Activated CD4-positive, alpha-beta T cell treated with anti-CD3 and anti-CD28 coated beads, Interleukin-2, amount 10 ng/mL, durations not matched to agents 24 days and 14 days (primary cell): ENCODE measurements at regions not wholly inside any gene's neighbourhood (a gene's known extent, or its start where the extent isn't known, plus 50 kb on each side); places are given as distances from the start of the nearest gene placed in this dataset.

Experiments used
- DNase-seq: peaks from one replicate; pipeline ENCODE4 v3.0.0; 2022
- H3K27ac Mint-ChIP-seq: one replicate; pipeline ENCODE4 v1.8.0; 2022; ENCODE audit warnings: mild to moderate bottlenecking, mixed read lengths
- H3K27me3 Mint-ChIP-seq: one replicate; pipeline ENCODE4 v1.8.0; 2022; ENCODE audit warnings: mixed read lengths
- H3K36me3 Mint-ChIP-seq: one replicate; pipeline ENCODE4 v1.8.0; 2022; ENCODE audit warnings: low read depth, mild to moderate bottlenecking, mixed read lengths
- H3K4me1 Mint-ChIP-seq: one replicate; pipeline ENCODE4 v1.8.0; 2021; ENCODE audit warnings: mixed read lengths
- H3K4me3 Mint-ChIP-seq: one replicate; pipeline ENCODE4 v1.8.0; 2022; ENCODE audit warnings: mild to moderate bottlenecking, moderate library complexity, mixed read lengths
- H3K9me3 Mint-ChIP-seq: one replicate; pipeline ENCODE4 v1.8.0; 2021; ENCODE audit warnings: mixed read lengths
- intact Hi-C: fragments of 100-400 bp; cut with micrococcal nuclease; formaldehyde crosslinking; loops from one replicate; pipeline ENCODE4 v1.15.1; 2023

- Mint-ChIP-seq H3K4me1 (no peaks in the 10 kb centered on the region), H3K4me3 (no peak overlapping the region), H3K9me3 (no peaks in the 10 kb centered on the region), H3K27ac (no peak overlapping the region), H3K27me3 (no peaks in the 10 kb centered on the region), H3K36me3 (no peaks in the 10 kb centered on the region)
- intact Hi-C loops: no loop called here
- DNase-seq: no peak
Observed at GRCh38 chr1:5473268-5473667, 519.0 kb downstream of the NPHP4 start.

GRCh38 chr1:5466487-5466886 lies 525.7 kb downstream of the NPHP4 start:
- no peak for DNase-seq
- intact Hi-C loops: no loop called here
- no peak overlapping the region for H3K27ac Mint-ChIP-seq
- H3K4me1 Mint-ChIP-seq: peaks cover 6% of the 10 kb centered on the region
- no peaks in the 10 kb centered on the region for H3K27me3 Mint-ChIP-seq
- H3K36me3 Mint-ChIP-seq: no peaks in the 10 kb centered on the region
- no peak overlapping the region for H3K4me3 Mint-ChIP-seq
- peaks cover 3% of the 10 kb centered on the region for H3K9me3 Mint-ChIP-seq

GRCh38 chr1:5465281-5465711 lies 526.9 kb downstream of the NPHP4 start:
- Mint-ChIP-seq H3K36me3 (no peaks in the 10 kb centered on the region), H3K4me1 (peaks cover 6% of the 10 kb centered on the region), H3K27ac (no peak overlapping the region), H3K9me3 (peaks cover 3% of the 10 kb centered on the region), H3K27me3 (no peaks in the 10 kb centered on the region), H3K4me3 (no peak overlapping the region)
- DNase-seq: no peak
- intact Hi-C loops: no loop called here

- Mint-ChIP-seq H3K27ac (no peak overlapping the region), H3K36me3 (no peaks in the 10 kb centered on the region), H3K27me3 (no peaks in the 10 kb centered on the region), H3K4me1 (peaks cover 6% of the 10 kb centered on the region), H3K9me3 (peaks cover 3% of the 10 kb centered on the region), H3K4me3 (no peak overlapping the region)
- no peak for DNase-seq
- intact Hi-C loops: no loop called here
Observed at GRCh38 chr1:5464366-5464765, 527.9 kb downstream of the NPHP4 start.

GRCh38 chr1:5460974-5461373 lies 531.3 kb downstream of the NPHP4 start:
- Mint-ChIP-seq H3K36me3 (no peaks in the 10 kb centered on the region), H3K27me3 (peaks cover 1% of the 10 kb centered on the region), H3K9me3 (no peaks in the 10 kb centered on the region), H3K4me1 (no peaks in the 10 kb centered on the region), H3K27ac (no peak overlapping the region), H3K4me3 (no peak overlapping the region)
- intact Hi-C loops: no loop called here
- DNase-seq: no peak

GRCh38 chr1:5459839-5460610 lies 532.2 kb downstream of the NPHP4 start:
- no peak overlapping the region for H3K4me3 Mint-ChIP-seq
- H3K9me3 Mint-ChIP-seq: no peaks in the 10 kb centered on the region
- no peak overlapping the region for H3K27ac Mint-ChIP-seq
- peaks cover 1% of the 10 kb centered on the region for H3K27me3 Mint-ChIP-seq
- no peaks in the 10 kb centered on the region for H3K4me1 Mint-ChIP-seq
- H3K36me3 Mint-ChIP-seq: no peaks in the 10 kb centered on the region
- DNase-seq: no peak
- intact Hi-C loops: no loop called here

- intact Hi-C loops: no loop called here
- H3K4me1 Mint-ChIP-seq: no peaks in the 10 kb centered on the region
- no peak overlapping the region for H3K4me3 Mint-ChIP-seq
- H3K9me3 Mint-ChIP-seq: no peaks in the 10 kb centered on the region
- peaks cover 1% of the 10 kb centered on the region for H3K27me3 Mint-ChIP-seq
- no peak overlapping the region for H3K27ac Mint-ChIP-seq
- H3K36me3 Mint-ChIP-seq: no peaks in the 10 kb centered on the region
- DNase-seq: no peak
Observed at GRCh38 chr1:5458248-5458647, 534.0 kb downstream of the NPHP4 start.

- H3K36me3 Mint-ChIP-seq: no peaks in the 10 kb centered on the region
- peaks cover 3% of the 10 kb centered on the region for H3K27me3 Mint-ChIP-seq
- H3K9me3 Mint-ChIP-seq: no peaks in the 10 kb centered on the region
- intact Hi-C loops: no loop called here
- no peak for DNase-seq
- no peaks in the 10 kb centered on the region for H3K4me1 Mint-ChIP-seq
- no peak overlapping the region for H3K4me3 Mint-ChIP-seq
- no peak overlapping the region for H3K27ac Mint-ChIP-seq
Observed at GRCh38 chr1:5456090-5456811, 536.0 kb downstream of the NPHP4 start.

- no peak overlapping the region for H3K4me3 Mint-ChIP-seq
- intact Hi-C loops: no loop called here
- H3K36me3 Mint-ChIP-seq: no peaks in the 10 kb centered on the region
- DNase-seq: no peak
- peaks cover 3% of the 10 kb centered on the region for H3K27me3 Mint-ChIP-seq
- H3K9me3 Mint-ChIP-seq: no peaks in the 10 kb centered on the region
- no peaks in the 10 kb centered on the region for H3K4me1 Mint-ChIP-seq
- H3K27ac Mint-ChIP-seq: no peak overlapping the region
Observed at GRCh38 chr1:5455651-5456050, 536.6 kb downstream of the NPHP4 start.

GRCh38 chr1:5455056-5455455 lies 537.2 kb downstream of the NPHP4 start:
- Mint-ChIP-seq H3K27me3 (peaks cover 3% of the 10 kb centered on the region), H3K27ac (no peak overlapping the region), H3K4me3 (no peak overlapping the region), H3K9me3 (no peaks in the 10 kb centered on the region), H3K4me1 (no peaks in the 10 kb centered on the region), H3K36me3 (no peaks in the 10 kb centered on the region)
- no peak for DNase-seq
- intact Hi-C loops: no loop called here

GRCh38 chr1:5453347-5453746 lies 538.9 kb downstream of the NPHP4 start:
- DNase-seq: no peak
- H3K36me3 Mint-ChIP-seq: no peaks in the 10 kb centered on the region
- H3K27ac Mint-ChIP-seq: no peak overlapping the region
- no peaks in the 10 kb centered on the region for H3K4me1 Mint-ChIP-seq
- H3K27me3 Mint-ChIP-seq: peaks cover 3% of the 10 kb centered on the region
- intact Hi-C loops: no loop called here
- H3K9me3 Mint-ChIP-seq: no peaks in the 10 kb centered on the region
- H3K4me3 Mint-ChIP-seq: no peak overlapping the region

- H3K27ac Mint-ChIP-seq: no peak overlapping the region
- DNase-seq: no peak
- H3K4me3 Mint-ChIP-seq: no peak overlapping the region
- no peaks in the 10 kb centered on the region for H3K4me1 Mint-ChIP-seq
- no peaks in the 10 kb centered on the region for H3K9me3 Mint-ChIP-seq
- no peaks in the 10 kb centered on the region for H3K36me3 Mint-ChIP-seq
- intact Hi-C loops: no loop called here
- H3K27me3 Mint-ChIP-seq: peaks cover 3% of the 10 kb centered on the region
Observed at GRCh38 chr1:5451671-5452070, 540.6 kb downstream of the NPHP4 start.

- Mint-ChIP-seq H3K4me3 (no peak overlapping the region), H3K27ac (no peak overlapping the region), H3K36me3 (no peaks in the 10 kb centered on the region), H3K27me3 (peaks cover 4% of the 10 kb centered on the region), H3K4me1 (no peaks in the 10 kb centered on the region), H3K9me3 (no peaks in the 10 kb centered on the region)
- peak; percentile 79 for DNase-seq
- intact Hi-C loops: no loop called here
Observed at GRCh38 chr1:5448486-5448885, 543.7 kb downstream of the NPHP4 start.

GRCh38 chr1:5447503-5447960 lies 544.7 kb downstream of the NPHP4 start:
- H3K4me1 Mint-ChIP-seq: no peaks in the 10 kb centered on the region
- no peak overlapping the region for H3K27ac Mint-ChIP-seq
- H3K36me3 Mint-ChIP-seq: no peaks in the 10 kb centered on the region
- DNase-seq: no peak
- intact Hi-C loops: no loop called here
- H3K9me3 Mint-ChIP-seq: no peaks in the 10 kb centered on the region
- peaks cover 2% of the 10 kb centered on the region for H3K27me3 Mint-ChIP-seq
- H3K4me3 Mint-ChIP-seq: no peak overlapping the region
